ENCODE measurements at regions not wholly inside any gene's neighbourhood (a gene's known extent, or its start where the extent isn't known, plus 50 kb on each side); places are given as distances from the start of the nearest gene placed in this dataset.

DNA sequence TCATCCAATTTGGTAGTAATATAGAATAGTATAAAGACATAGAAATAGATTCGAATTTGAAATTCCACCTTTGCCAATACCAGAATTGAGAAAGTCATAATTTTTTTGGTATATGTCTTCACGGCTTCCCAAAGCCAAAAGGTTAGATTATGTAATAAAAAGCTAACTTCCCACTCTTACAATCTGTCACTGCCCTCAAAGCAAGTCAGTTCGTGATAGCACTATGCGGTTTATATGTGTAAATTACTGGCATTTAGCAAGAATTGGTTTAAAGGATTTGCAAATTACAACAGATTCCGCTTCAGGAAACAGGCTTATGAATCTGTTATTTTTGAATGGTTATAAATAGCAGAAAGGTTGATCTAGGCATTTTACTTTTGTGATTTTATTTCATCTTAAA is 679.4 kb upstream of the ADGRL2 start:
- TF ChIP-seq, protein P1, sequence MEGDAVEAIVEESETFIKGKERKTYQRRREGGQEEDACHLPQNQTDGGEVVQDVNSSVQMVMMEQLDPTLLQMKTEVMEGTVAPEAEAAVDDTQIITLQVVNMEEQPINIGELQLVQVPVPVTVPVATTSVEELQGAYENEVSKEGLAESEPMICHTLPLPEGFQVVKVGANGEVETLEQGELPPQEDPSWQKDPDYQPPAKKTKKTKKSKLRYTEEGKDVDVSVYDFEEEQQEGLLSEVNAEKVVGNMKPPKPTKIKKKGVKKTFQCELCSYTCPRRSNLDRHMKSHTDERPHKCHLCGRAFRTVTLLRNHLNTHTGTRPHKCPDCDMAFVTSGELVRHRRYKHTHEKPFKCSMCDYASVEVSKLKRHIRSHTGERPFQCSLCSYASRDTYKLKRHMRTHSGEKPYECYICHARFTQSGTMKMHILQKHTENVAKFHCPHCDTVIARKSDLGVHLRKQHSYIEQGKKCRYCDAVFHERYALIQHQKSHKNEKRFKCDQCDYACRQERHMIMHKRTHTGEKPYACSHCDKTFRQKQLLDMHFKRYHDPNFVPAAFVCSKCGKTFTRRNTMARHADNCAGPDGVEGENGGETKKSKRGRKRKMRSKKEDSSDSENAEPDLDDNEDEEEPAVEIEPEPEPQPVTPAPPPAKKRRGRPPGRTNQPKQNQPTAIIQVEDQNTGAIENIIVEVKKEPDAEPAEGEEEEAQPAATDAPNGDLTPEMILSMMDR (IDR thresholded peaks at IDR 0.05): no peak
- TF ChIP-seq POLR2A (IDR thresholded peaks at IDR 0.05; ENCODE audit: low read depth): no peak
- TF ChIP-seq POLR2AphosphoS5 (IDR thresholded peaks at IDR 0.05): no peak
